CD4-positive, alpha-beta T cell (primary cell): ENCODE measurements at regions not wholly inside any gene's neighbourhood (a gene's known extent, or its start where the extent isn't known, plus 50 kb on each side); places are given as distances from the start of the nearest gene placed in this dataset.

Experiments
- ATAC-seq: fragments of 200-7000 bp; cut with Tn5 transposase; one replicate; pipeline ENCODE4 v1.10.0; 2022; ENCODE audit warnings: mild to moderate bottlenecking; ENCODE audit not compliant: poor library complexity
- CTCF ChIA-PET: fragments of 350-600 bp; sonication (Branson Sonifier 250); formaldehyde crosslinking; loops from one replicate; lab custom pipeline; 2021; ENCODE audit warnings: antibody characterized with exemption, inconsistent platforms; lab: Charles Lee
- POLR2A ChIA-PET: fragments of 350-600 bp; sonication (Branson Sonifier 250); formaldehyde crosslinking; loops from one replicate; lab custom pipeline; 2021; ENCODE audit warnings: antibody characterized with exemption, inconsistent platforms; lab: Charles Lee
- DNase-seq, 14 experiments: peaks; one replicate each; pipeline ENCODE4 v3.0.0-alpha.2; 2013 to 2020; ENCODE audit warnings: mixed read lengths in 2 of 14
- H3K27ac ChIP-seq, 2 donors: one replicate each; pipeline versions ENCODE4 v1.5.1 to v1.7.0; 2013; ENCODE audit warnings: low read length in 2 of 2, low read depth in 1 of 2, mild to moderate bottlenecking in 1 of 2
- H3K27me3 ChIP-seq, 2 experiments: 1 replicate in 1 of 2; 2 replicates in 1 of 2; pipeline versions ENCODE4 v1.6.1 to v1.7.0; 2013; ENCODE audit warnings: low read length in 2 of 2, control low read depth in 1 of 2, mild to moderate bottlenecking in 1 of 2, moderate library complexity in 1 of 2; ENCODE audit not compliant: insufficient read depth in 2 of 2, control insufficient read depth in 1 of 2
- H3K36me3 ChIP-seq: one replicate; pipeline ENCODE4 v1.6.1; 2013; ENCODE audit warnings: low read length, control low read depth; ENCODE audit not compliant: insufficient read depth
- H3K4me1 ChIP-seq: one replicate; pipeline ENCODE4 v1.6.1; 2013; ENCODE audit warnings: low read length, control low read depth; ENCODE audit not compliant: insufficient read depth
- H3K4me3 ChIP-seq: one replicate; pipeline ENCODE4 v1.5.1; 2013; ENCODE audit warnings: mild to moderate bottlenecking, low read length, moderate library complexity
- H3K9me3 ChIP-seq, 2 experiments: 1 replicate in 1 of 2; 2 replicates in 1 of 2; pipeline versions ENCODE4 v1.6.1 to v1.7.0; 2013; ENCODE audit warnings: low read length in 2 of 2, mild to moderate bottlenecking in 2 of 2, control low read depth in 1 of 2, moderate library complexity in 1 of 2; ENCODE audit not compliant: control insufficient read depth in 1 of 2, insufficient read depth in 1 of 2
- H3K27ac Mint-ChIP-seq: one replicate; pipeline ENCODE4 v1.8.0; 2020; ENCODE audit warnings: mixed read lengths
- H3K27me3 Mint-ChIP-seq: one replicate; pipeline ENCODE4 v1.8.0; 2021; ENCODE audit warnings: mixed read lengths
- H3K36me3 Mint-ChIP-seq: one replicate; pipeline ENCODE4 v1.8.0; 2021; ENCODE audit warnings: low read depth, mixed read lengths
- H3K4me1 Mint-ChIP-seq: one replicate; pipeline ENCODE4 v1.8.0; 2021; ENCODE audit warnings: low read depth, mixed read lengths
- H3K4me3 Mint-ChIP-seq: one replicate; pipeline ENCODE4 v1.8.0; 2020; ENCODE audit warnings: mild to moderate bottlenecking, mixed read lengths
- H3K9me3 Mint-ChIP-seq: one replicate; pipeline ENCODE4 v1.8.0; 2020; ENCODE audit warnings: mixed read lengths
- intact Hi-C, 2 experiments: fragments of 100-400 bp; cut with DNase I in 1 of 2; cut with micrococcal nuclease in 1 of 2; formaldehyde crosslinking; loops; one replicate each; pipeline versions ENCODE4 v1.15.1 to v1.9.0; 2023 to 2025; cut with DNase I, micrococcal nuclease
- TF ChIP-seq, protein P1 (sequence below): fragments of 200-600 bp; IDR thresholded peaks from one replicate; pipeline ENCODE4 v1.8.0; 2022; ENCODE audit warnings: antibody characterized with exemption, mild to moderate bottlenecking

- CTCF ChIA-PET, result no interaction called here
- no peak overlapping the region for H3K4me3 ChIP-seq
- POLR2A ChIA-PET, result no interaction called here
- DNase-seq (no peak), ATAC-seq (no peak)
- H3K27me3 ChIP-seq, result peaks cover 0 to 12% of the 10 kb centered on the region in 2 experiments
- TF ChIP-seq, protein P1, sequence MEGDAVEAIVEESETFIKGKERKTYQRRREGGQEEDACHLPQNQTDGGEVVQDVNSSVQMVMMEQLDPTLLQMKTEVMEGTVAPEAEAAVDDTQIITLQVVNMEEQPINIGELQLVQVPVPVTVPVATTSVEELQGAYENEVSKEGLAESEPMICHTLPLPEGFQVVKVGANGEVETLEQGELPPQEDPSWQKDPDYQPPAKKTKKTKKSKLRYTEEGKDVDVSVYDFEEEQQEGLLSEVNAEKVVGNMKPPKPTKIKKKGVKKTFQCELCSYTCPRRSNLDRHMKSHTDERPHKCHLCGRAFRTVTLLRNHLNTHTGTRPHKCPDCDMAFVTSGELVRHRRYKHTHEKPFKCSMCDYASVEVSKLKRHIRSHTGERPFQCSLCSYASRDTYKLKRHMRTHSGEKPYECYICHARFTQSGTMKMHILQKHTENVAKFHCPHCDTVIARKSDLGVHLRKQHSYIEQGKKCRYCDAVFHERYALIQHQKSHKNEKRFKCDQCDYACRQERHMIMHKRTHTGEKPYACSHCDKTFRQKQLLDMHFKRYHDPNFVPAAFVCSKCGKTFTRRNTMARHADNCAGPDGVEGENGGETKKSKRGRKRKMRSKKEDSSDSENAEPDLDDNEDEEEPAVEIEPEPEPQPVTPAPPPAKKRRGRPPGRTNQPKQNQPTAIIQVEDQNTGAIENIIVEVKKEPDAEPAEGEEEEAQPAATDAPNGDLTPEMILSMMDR, result no peak
- Mint-ChIP-seq H3K27me3 (peaks cover 61% of the 10 kb centered on the region), H3K27ac (no peak overlapping the region), H3K9me3 (no peaks in the 10 kb centered on the region), H3K4me1 (peaks cover 11% of the 10 kb centered on the region), H3K4me3 (no peak overlapping the region), H3K36me3 (no peaks in the 10 kb centered on the region)
- H3K36me3 ChIP-seq, result no peaks in the 10 kb centered on the region
- H3K9me3 ChIP-seq, result no peaks in the 10 kb centered on the region
- no peak overlapping the region for H3K27ac ChIP-seq
- no peaks in the 10 kb centered on the region for H3K4me1 ChIP-seq
- intact Hi-C loops, result no loop called here
Measured at GRCh38 chr4:151561551-151562256, 152.7 kb downstream of the FHIP1A start.

- intact Hi-C loops, result no loop called here
- TF ChIP-seq, protein P1, result no peak
- DNase-seq (peak in 2 of 14 experiments; percentile 11 to 15), ATAC-seq (no peak)
- ChIA-PET CTCF (no interaction called here), POLR2A (interaction anchor here (0.6 kb wide), 1 partner anchor 166 kb away, joined by 3 read pairs; no protein-coding TSS in a partner anchor)
- H3K27me3 ChIP-seq, result peaks cover 0 to 16% of the 10 kb centered on the region in 2 experiments
- no peaks in the 10 kb centered on the region for H3K36me3 ChIP-seq
- Mint-ChIP-seq H3K36me3 (no peaks in the 10 kb centered on the region), H3K9me3 (no peaks in the 10 kb centered on the region), H3K27me3 (peaks cover 58% of the 10 kb centered on the region), H3K4me1 (peaks cover 11% of the 10 kb centered on the region), H3K4me3 (no peak overlapping the region), H3K27ac (no peak overlapping the region)
- no peak overlapping the region for H3K27ac ChIP-seq
- no peak overlapping the region for H3K4me3 ChIP-seq
- no peaks in the 10 kb centered on the region for H3K9me3 ChIP-seq
- no peaks in the 10 kb centered on the region for H3K4me1 ChIP-seq
Measured at GRCh38 chr4:151563194-151563593, 154.2 kb downstream of the FHIP1A start.

DNA sequence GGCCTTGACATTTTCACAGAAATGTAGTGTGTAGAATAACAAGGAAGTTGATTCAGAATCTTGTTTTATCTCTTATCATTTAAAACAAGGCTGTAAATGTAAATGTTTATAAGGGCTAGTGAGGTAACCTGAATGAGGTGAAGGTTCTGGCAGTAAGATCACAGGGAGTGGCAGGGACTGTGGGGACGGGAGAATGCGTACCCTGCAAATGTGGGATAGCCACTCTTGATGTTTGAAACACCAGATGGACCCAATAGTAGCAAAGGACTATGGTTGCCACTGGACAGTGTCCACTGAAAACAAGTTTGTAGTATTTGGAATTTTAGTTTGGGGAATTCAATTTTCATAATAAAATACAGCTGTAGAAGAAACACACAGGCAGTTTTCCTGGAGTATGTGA is 155.3 kb downstream of the FHIP1A start:
- Histone ChIP-seq H3K4me1 (no peaks in the 10 kb centered on the region), H3K27ac (no peak overlapping the region), H3K36me3 (no peaks in the 10 kb centered on the region), H3K27me3 (peaks cover 0 to 15% of the 10 kb centered on the region in 2 experiments), H3K9me3 (no peaks in the 10 kb centered on the region), H3K4me3 (no peak overlapping the region)
- intact Hi-C loops, result no loop called here
- ATAC-seq, result no peak
- H3K27me3 Mint-ChIP-seq, result peaks cover 49% of the 10 kb centered on the region
- H3K4me1 Mint-ChIP-seq, result peaks cover 11% of the 10 kb centered on the region
- TF ChIP-seq, protein P1, result no peak
- DNase-seq, result no peak
- ChIA-PET POLR2A (no interaction called here), CTCF (interaction anchor here (0.6 kb wide), 1 partner anchor 412 kb away, joined by 5 read pairs; no protein-coding TSS in a partner anchor)
- no peak overlapping the region for H3K27ac Mint-ChIP-seq
- H3K36me3 Mint-ChIP-seq, result no peaks in the 10 kb centered on the region
- no peaks in the 10 kb centered on the region for H3K9me3 Mint-ChIP-seq
- no peak overlapping the region for H3K4me3 Mint-ChIP-seq
